Stimulated activated CD8-positive, alpha-beta memory T cell treated with anti-CD3 and anti-CD28 coated beads, Interleukin-7, amount 100 ng/mL, for 4 hours (primary cell): ENCODE measurements at regions not wholly inside any gene's neighbourhood (a gene's known extent, or its start where the extent isn't known, plus 50 kb on each side); places are given as distances from the start of the nearest gene placed in this dataset.
"Not testable (repeated sequence)": the region's sequence is repeated elsewhere in the genome, so short reads cannot be mapped to it uniquely, and the experiment has no call there.

Source experiments
- DNase-seq, 2 donors: peaks; one replicate each; pipeline ENCODE4 v3.0.0-alpha.2; 2020; ENCODE audit warnings: low read depth in 2 of 2

- DNase-seq: no peak
Observed at GRCh38 chr3:35141406-35141805, 497.9 kb upstream of the ARPP21 start.

GRCh38 chr3:35144011-35144410 is 495.3 kb upstream of the ARPP21 start:
- no peak for DNase-seq

GRCh38 chr3:35146256-35147035 is 492.9 kb upstream of the ARPP21 start:
- not testable (repeated sequence) for DNase-seq

- no peak for DNase-seq
Observed at GRCh38 chr3:35183927-35184675, 455.2 kb upstream of the ARPP21 start.

GRCh38 chr3:35184775-35185174 is 454.6 kb upstream of the ARPP21 start:
- no peak for DNase-seq

GRCh38 chr3:35187908-35188307 is 451.4 kb upstream of the ARPP21 start:
- no peak for DNase-seq

- no peak for DNase-seq
Observed at GRCh38 chr3:35194666-35195065, 444.7 kb upstream of the ARPP21 start.

GRCh38 chr3:35198857-35199256 is 440.5 kb upstream of the ARPP21 start:
- DNase-seq: no peak

GRCh38 chr3:35200056-35200455 is 439.3 kb upstream of the ARPP21 start:
- DNase-seq: no peak

GRCh38 chr3:35201211-35201610 is 438.1 kb upstream of the ARPP21 start:
- no peak for DNase-seq

- no peak for DNase-seq
Observed at GRCh38 chr3:35215525-35216500, 423.5 kb upstream of the ARPP21 start.

- no peak for DNase-seq
Observed at GRCh38 chr3:35216501-35217266, 422.6 kb upstream of the ARPP21 start.

DNA sequence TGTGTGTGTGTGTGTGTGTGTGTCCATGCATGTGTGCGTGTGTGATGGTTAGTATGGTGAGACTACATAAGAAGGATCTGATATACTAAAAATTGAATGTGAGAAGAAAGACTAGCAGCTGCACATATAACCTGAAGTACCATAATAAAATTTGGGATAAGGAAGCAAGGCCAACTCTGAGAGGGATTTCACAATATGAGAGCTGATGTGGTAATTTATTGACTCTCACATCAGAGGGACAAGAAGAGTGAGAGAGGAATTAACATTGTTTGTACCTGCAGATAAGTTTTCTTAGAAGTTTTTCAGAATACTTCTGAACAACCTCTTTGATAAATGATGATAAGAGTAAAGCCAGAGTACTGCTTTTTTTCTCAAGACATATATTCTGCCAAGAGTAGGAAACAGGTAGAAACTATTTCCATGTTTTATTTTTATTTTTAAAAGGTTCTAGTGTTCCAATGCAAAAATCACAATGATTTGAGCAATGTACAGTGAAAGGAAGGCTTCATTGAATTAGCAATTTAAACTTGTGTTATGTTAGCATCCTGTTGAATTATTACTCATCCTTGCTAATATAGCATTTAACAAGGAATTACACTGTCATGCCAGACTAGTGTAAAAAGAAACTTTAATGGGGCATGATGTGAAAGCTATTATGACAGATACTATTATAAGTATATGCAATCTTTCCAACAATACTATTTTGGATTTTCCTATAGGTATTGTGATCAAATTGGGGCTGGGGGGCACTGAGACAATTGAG is 415.5 kb upstream of the ARPP21 start:
- no peak for DNase-seq

GRCh38 chr3:35224565-35225295 is 414.6 kb upstream of the ARPP21 start:
- no peak for DNase-seq

DNA sequence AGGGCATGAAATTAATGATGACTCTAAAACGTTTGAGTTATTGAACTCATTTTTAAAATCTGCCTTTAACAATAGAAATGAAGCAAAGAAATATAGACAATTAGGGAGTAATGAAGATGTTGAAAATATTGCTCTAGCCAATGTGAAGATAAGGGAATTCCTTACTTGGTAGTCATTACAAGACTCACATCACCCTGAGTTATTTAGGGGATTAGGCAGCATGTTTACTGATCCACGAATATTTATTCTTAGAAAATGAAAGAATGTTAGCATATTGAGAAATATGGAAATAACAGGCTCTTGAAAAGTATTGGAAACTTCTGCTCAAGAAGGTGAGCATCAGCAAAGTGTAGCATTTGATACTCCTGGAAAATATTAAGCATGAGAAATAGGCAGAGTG is 398.1 kb upstream of the ARPP21 start:
- no peak for DNase-seq

DNA sequence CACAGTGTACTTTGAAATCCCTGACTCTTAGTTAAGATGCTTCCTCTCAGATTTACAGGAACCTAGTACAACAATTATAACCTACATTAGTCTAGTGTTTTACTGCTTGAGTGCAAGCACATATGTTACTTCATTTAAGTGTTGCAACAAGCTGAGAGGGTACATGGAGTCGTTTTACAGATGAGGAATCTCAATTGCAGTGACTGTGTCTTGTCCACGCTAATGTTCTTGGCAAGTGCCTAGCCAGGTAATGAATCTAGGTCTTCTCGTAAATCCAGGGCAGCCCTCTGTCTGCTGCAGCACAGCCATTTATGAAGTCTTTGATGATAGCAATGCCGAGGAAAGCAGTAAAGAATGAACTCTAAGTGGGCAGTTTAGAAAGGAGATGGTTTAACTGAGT is 384.4 kb upstream of the ARPP21 start:
- no peak for DNase-seq

DNA sequence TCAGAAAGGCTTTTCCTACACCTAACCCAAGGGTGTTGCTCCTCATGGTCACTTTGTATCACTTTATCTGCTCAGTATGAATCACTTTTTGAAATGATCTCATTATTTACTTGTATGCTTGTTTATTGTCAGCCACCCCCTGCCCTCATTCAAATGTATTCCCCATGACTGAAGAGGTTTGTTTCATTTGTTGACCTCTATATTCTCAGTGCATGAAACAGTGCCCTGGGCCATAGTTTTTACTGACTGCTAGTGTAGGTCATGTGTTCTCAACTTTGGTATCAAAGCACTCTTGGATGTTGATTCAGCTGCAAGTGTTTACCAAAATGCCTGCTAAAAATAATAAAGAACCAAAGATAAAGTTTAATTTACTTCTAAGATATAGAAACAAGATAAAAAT is 381.7 kb upstream of the ARPP21 start:
- no peak for DNase-seq

GRCh38 chr3:35262406-35262805 is 376.9 kb upstream of the ARPP21 start:
- DNase-seq: no peak

DNA sequence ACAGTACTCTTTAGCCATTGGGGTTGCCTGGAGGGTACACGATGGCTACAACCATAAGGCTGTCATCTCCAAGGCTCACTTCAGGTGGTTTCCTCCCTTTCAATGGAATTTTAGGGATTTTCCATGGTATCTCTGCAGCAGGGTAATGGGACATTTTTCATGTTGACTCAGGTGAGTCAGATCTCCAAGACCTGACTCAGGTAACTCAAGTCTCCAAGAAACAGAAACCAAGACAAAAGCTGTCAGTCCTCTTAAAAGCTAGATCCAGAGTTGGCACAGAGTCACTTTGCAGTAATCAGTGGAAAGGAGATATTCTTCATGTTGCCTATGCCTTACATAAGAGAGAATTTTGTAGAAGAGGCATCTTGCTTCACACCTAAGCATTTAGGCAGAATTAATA is 375.8 kb upstream of the ARPP21 start:
- no peak for DNase-seq

DNA sequence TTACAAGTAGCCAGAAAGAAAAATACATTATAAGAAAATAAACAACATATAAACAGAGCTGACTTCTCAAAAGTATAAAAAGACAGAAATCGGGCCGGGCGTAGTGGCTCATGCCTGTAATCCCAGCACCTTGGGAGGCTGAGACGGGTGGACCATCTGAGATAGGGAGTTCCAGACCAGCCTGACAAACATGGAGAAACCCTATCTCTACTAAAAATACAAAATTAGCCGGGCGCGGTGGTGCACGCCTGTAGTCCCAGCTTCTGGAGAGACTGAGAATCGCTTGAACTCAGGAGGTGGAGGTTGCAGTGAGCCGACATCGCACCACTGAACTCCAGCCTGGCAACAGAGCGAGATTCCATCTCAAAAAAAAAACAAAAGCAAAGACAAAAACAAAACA is 373.3 kb upstream of the ARPP21 start:
- not testable (repeated sequence) for DNase-seq
